EL (cell line): ENCODE measurements at regions not wholly inside any gene's neighbourhood (a gene's known extent, or its start where the extent isn't known, plus 50 kb on each side); places are given as distances from the start of the nearest gene placed in this dataset.
A peak's percentile ranks its signal among the peaks of the same experiment; 100 is the strongest.
"Not testable (repeated sequence)": the region's sequence is repeated elsewhere in the genome, so short reads cannot be mapped to it uniquely, and the experiment has no call there.

Experiments used
- DNase-seq: peaks from one replicate; pipeline ENCODE4 v3.0.0-alpha.2; 2016

DNA sequence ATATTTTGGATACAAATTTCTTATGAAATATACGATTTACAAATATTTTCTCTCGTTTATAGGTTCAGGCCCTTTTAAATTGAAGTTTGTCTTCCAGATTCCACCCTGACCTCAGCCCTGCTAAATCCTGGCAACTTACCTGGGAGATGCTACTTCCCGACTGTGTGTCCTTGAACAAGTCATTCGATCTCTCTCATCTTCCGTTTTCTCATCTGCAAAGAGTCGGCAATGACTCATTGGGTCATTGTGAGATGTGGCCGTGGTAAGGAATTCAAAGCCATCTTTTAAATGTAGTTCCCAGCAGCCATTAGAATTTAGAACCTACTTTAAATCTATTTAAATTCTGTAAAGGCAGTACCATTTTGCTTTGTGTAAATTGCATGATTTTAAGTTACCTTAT, 72.5 kb downstream of the LHX2 start:
- DNase-seq = peak; percentile 11

DNA sequence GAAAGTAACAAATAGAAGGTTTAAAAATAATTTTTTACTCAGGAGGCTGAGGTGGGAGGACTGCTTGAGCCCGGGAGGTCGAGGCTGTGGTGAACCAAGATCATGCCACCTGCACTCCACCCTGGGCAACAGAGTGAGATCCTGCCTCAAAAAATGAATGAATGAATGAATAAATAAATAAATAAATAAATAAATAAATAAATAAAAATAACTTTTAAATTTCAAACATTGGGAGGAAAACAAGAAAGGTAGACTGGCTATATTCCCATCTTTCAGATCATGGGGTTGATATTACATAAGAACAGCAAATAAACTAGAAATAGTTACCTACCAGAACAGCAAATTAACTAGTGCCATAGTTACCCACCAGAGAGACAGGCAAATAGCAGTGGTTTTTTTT, 75.7 kb downstream of the LHX2 start:
- DNase-seq = no peak

DNA sequence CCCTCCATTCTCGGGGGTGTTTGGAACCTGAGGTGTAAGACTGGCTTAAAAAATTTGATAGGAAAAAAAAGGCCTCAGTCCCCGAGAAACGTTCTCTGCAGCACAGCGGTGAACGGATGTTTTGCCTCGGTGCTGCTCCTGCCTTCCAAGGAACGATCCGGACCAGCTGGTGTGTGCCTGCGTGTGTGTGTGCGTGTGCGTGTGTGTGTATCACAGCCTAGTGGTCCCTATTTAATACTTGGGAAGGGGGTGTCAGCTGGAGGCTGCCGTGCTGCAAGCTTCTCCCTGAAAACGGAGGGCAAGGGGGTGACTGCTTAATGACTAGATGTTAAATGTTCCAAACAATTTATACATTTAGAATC, 76.9 kb downstream of the LHX2 start:
- no peak for DNase-seq

DNA sequence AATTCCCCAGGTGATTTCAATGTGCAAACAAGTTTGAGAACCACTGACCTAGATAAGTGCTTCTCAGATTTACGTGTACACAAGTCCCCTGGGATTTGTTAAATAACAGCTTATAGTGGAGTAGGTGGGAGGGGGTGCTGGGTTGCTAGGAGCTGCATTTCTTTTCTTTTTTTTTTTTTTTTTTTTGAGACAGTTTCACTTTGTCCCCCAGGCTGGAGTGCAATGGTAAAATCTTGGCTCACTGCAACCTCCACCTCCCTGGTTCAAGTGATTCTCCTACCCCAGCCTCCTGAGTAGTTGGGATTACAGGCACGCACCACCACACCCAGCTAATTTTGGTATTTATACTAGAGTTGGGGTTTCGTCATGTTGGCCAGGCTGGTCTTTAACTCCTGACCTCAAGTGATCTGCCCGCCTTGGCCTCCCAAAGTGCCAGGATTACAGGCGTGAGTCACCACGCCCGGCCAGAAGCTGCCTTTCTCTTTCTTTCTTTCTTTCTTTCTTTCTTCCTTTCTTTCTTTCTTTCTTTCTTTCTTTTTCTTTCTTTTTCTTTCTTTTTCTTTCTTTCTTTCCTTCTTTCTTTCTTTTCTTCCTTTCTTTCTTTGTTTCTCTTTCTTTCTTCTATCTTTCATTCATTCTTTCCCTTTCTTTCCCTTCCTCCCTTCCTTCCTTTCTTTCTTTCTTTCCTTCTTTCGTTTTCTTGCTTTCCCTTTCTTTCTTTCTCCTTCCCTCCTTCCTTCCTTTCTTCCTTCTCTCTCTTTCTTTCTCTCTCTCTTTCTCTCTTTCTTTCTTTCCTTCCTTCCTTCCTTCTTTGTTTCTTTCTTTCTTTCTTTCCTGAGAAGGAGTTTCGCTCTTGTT, 78.3 kb downstream of the LHX2 start:
- DNase-seq = not testable (repeated sequence)

DNA sequence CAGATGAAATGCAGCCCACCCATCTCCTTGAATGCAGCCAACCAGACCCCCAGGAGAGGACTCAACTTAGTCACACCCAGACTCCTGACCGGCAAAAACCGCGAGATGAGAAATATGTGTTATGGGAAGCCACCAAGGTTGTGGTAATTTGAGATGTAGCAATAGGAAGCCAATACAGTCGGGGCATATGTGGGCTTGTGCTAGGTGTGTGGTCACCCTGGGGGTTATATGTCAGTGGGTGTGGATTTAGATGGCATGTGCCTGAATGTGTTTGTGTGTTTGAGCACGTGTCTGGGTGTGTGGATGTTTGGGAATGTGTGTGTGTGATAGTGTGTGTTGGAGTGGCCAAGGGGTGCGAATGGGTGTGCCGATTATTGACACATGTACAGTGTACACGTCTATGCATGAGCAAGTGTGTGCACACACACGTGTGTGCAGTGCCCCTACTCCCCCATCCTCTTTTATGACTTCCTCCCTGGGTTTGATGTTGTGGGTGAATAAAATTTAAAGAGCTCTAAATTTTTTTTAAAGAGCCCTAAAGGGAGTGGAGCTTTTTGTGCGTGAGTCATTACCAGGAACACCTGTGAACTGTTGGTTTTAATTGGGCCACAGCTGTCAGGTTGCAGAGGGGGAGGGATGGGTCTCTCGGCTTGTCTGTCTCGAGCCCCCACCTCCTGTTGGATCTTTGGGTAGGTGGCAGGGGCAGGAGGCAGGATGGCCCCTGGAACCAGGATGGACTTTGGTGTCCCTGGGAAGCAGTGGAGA, 86.8 kb downstream of the LHX2 start:
- DNase-seq = no peak

DNA sequence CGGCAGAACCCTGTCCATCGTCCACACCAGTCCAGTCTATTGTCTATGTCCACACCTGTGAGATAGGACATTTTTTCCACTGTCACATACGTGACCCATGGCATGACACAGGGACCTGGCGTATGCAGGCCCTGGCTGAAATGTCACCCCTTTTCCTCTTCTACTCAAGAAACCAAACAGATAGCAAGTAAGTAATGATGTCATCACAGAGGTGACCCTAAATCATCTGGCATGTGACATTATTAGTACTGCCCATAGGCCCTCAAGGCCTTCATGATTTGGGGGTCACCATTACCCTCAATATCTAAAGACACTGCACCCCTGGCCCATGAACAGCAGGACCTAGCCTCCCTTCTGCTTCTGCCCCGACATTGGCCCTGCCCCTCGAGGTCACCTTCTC, 88.3 kb downstream of the LHX2 start:
- DNase-seq = no peak

DNA sequence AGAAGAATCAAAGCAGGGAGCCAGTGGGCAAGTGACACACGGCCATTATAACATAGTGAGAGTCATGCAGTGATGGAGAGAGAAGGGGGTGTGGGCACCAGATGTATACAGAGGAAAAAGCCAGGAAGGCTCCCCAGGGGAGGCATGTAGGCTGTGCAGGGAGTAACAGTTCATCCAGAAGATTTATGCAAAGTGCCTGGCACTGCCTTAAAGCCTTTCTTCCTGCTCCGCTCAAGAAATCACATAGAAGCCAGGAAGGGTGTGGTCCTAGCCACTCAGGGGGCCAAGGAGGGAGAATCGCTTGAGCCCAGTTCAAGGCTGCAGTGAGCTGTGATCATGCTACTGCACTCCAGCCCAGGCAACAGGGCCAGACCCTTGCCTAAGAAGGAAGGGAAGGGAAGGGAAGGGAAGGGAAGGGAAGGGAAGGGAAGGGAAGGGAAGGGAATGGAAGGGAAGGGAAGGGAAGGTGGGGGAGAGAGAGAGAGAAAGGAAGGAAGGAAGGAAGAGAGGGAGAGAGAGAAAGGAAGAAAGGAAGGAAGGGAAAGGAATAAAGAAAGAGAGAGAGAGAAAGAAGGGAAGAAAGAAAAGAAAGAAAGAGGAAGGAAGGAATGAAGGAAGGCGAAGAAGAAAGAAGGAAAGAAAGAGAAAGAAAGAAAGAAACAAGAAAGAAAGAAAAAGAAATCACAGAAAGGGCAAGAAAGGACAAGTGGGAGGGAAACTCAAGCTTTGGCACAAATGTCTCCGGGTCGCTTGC, 89.8 kb downstream of the LHX2 start:
- DNase-seq = no peak

DNA sequence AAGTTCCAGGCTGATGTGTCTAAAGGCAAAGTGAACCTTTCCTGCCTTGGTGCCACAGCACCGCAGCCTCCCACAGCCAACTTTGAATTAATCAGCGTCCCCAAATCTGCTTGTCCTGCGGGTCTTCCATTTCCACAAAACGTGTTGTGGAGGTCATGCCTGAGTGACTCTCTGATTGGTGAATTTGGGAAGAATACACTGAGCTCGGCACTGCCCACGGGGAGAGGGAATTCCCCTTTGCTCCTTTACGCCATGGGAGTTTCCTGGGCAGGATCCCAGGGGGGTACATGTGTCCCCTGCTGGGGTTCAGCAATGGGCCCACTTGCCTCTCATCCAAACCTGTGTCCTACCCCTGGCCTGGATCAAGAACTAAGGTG, 90.4 kb downstream of the LHX2 start:
- no peak for DNase-seq

DNA sequence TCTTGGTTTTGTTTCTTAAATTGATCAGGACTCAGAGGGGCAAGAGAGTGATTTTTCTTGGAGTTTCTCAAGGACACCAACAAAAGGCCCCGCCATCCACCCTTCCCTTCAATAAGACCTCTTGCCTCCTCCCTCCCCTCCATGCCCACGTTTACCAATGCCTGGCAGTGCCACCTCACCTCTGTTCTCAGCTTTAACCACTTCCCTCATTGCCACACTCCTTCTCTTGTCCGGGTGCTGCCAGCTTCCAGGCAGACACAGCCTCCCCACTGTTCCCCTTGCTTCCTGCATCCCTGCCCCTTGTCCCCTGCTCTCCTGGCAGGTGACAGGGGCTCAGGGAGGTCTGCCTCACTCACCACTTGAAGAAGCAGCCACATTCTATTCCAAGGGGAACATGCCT, 90.8 kb downstream of the LHX2 start:
- no peak for DNase-seq

DNA sequence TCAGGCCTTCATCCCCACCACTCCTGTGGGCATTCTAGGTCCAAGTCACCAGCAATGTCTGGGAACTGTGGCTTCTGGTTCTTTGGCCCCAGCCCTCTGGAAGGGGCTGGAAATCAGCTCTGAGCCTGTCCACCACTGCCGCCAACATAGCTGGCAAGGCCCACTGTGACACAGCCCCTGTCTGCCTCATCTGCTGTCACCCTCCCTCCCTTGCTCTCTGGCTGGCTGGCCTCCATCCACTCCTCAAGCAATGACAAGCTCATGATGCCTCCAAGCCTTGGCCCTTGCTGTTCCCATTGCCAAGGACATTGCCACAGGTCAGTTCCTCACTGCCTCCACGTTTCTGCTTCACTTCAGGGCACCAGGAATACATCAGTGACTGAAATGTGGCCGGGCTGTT, 93.7 kb downstream of the LHX2 start:
- no peak for DNase-seq

DNA sequence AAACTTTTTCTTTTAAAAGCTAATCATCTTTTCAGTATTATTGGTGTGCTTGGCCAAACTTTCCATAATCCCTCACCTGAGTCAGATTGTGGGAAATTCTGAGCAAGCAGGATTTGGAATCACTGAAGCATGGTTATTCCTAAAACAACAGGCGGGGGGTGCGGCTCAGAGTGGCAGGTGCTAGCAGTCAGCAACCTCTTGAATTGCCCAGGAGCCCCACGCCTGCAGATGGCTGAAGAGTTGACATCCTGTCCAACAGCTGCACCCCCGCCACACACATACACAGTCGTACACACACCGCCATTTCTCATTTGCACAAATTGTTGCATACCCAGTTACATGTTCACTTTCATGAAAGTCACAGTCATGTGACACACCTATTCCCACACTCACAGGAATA, 96.6 kb downstream of the LHX2 start:
- DNase-seq = no peak

DNA sequence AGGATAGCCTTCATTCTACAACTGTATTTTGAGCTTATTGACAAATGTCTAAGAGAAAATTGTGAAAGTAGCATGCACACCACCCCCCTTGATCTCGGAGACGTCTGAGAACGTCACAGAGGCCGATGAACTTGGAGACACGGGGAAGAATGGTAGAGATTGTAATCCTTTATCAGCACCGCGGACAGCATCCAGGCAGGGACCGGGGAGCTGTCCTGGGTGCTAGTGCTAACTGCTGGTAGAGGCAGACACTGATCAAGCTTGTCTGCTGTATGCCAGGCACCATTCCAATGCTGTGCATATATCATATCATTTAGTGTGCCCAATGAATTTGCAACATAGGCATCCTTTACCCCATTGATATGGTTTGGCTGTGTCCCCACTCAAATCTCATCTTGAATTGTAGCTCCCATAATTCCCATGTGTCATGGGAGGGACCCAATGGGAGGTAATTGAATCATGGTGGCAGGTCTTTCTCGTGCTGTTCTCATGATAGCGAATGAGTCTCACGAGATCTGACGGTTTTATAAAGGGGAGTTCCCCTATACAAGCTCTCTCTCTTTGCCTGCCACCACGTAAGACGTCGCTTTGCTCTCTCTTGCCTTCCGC, 98.8 kb downstream of the LHX2 start:
- peak; percentile 56 for DNase-seq

DNA sequence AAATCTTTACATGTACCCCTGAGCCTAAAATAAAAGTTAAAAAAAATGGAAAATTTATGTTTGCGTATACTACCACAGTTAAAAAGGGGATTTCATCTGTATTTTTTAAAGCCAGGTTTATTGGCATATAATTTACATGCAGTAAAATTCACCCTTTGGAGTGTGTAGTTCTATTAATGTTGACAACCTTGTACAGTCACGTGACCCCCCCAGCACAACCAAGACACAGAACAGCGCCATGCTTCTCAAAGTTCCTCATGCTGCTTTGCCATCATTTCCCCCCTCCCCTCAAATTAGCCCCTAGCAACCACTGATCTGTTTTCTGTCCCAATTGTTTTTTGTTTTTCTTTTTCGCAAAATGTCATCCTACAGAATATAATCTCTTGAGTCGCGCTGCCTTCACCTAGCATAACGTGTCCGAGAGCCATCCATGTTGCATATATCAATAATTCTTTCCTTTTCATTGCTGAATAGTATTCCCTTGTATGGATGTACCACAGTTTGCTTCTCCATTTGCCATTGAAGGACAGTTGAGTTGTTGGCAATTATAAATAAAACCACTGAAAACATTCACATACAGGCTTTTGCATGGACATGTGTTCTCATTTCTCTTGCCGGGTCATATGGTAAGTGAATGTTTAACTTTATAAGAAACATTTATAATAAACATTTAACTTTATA, 105.3 kb downstream of the LHX2 start:
- no peak for DNase-seq

DNA sequence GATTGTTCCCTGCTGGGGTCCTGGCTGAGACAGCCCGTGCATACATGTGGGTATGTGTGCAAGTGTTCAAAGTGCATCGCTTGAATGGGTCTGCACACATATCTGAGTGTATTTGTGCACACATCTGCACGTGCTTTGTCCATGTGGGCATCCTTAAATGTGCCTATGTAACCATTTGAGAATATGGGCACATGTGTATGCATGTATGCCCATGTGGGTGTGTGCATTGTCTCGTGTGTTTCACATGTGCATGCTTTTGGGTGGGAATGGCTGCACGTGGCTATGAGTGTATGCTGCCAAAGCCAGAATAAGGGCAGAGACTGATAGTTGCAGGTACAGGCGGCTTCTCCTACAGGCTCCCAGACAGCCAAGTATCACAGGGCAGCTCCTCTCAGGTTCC, 107.3 kb downstream of the LHX2 start:
- DNase-seq = no peak

DNA sequence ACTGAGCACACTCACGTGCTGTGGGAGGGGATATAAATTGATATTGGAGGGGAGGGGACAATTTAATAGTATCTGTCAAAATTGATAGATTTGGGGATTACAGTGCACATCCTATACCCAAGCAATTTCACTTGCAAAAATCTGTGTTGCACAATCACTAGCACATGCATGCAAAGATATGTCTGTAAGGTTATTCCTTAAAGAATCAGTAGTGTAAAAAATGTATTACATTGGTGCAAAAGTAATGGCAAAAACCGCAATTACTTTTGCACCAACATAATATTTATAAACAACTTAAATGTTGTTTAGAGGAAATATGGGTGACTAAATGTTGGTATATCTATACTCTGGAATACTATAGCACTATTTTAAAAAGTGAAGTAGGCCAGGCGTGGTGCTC, 108.7 kb downstream of the LHX2 start:
- DNase-seq = no peak

DNA sequence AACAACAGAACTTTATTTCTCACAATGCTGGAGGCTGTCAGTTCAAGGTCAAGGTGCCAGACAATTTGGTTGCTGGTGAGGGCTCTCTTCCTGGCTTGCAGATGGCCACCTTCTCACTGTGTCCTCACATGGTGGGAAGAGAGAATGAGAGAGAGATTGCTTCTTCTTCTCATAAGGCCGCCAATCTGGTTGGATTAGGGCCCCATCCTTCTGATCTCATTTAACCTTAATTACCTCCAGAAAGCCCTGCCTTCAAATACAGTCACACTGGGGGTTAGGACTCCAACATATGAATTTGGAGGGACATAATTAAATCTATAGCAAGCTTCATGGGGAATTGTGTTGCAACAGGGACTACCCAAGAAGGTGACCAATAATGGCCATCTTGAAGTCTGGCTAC, 110.2 kb downstream of the LHX2 start:
- DNase-seq = no peak

DNA sequence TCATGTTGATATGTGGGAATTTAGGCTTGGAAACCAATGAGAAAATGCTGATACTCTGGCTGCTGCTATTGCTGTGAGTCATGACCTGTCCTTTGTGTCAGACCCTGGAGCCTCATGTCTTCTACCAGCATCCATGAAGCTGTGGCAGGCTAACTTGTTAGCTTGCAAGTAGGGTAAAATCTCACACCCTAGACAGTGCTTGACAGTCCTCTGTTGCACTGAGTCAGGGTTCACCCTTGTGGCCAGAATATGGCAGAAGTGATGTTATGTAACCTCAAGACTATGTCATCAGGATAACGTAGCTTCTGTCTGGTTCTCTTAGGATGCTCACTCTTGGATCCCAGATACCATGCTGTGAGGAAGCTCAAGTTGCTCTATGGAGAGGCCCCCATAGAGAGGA, 110.8 kb downstream of the LHX2 start:
- DNase-seq = peak; percentile 23

DNA sequence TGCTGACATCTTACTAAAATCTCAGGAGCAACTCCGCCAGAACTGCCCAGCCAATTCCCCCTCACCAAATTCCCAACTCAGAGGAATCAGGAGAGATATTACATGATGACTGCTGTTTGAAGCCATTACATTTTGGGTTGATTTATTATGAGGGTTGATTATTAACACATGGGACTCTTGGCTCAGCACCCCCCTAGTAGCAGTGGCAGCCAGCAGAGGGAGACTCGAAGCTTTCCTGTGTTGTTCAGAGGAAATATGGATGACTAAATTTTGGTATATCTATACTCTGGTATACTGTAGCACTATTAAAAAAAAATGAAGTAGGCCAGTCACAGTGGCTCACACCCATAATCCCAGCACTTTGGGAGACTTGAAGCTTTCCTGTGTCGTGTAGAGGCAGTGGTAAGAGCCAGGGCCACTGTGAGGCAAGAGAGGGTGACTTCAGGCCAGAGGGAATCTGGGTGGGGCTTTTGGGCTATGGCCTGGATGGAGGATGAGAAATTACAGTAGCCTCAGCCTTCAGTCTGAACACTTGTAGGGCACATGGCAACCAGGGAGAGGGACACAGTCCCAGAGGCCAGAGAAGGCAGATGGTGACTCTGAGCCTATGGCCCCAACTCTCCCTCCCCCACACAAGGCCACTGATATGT, 111.4 kb downstream of the LHX2 start:
- DNase-seq = peak; percentile 49

DNA sequence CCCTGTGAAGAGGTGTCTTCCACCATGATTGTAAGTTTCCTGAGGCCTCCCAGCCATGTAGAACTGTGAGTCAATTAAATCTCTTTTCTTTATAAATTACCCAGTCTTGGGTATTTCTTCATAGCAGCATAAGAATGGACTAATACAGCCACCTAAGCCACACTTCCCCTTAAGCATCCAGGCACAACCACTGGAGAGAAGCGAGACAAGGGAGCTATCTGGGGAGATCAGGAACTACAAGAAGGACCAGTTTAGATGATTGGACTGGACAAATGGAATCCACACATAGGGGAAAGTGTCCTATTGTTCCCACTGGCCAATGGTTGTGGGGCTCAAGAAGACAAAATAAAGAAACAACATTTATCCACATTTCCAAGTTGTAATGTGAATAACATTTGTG, 112.1 kb downstream of the LHX2 start:
- DNase-seq = not testable (repeated sequence)

DNA sequence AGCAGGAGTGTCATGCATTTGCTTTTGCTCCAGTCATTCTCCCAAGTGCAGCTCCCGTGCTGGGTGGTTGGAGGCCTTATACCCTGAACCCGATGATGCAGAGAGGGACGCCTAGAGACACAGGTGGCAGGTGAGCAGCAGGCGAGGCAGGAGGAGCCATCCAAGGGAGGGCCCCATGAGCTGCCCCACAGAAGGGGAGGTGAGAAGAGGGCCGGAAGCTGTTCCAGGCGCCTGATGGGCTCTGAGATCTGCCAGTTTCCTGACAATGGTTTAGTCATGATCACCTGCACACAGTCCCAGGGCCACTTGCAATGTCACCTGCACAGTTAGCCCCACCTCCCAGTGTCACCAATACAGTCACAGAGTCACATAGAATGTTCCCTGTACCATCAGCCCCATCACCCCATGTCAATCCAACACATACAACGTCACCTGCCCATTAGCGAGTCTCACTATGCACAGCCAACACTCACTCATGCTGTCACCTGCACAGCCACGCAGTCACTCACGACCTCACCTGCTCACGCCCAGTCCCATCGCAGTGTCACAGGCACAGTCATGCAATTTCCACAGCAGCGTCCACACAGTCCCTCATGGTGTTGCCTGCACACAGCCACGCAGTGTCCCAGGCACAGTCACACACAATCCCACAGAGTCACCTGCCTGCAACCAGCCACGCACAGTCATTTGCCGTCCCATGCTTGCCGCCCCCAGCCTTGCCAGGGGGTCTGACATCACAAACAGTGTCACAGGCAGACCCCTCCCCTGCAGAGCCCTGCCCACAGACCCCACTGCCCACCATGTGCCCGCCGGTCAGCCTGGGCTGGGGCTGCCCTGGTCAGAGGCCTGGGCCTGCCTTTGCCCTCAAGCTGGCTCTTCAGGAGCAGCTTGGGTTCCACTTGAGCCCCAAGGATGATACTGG, 113.4 kb downstream of the LHX2 start:
- no peak for DNase-seq

DNA sequence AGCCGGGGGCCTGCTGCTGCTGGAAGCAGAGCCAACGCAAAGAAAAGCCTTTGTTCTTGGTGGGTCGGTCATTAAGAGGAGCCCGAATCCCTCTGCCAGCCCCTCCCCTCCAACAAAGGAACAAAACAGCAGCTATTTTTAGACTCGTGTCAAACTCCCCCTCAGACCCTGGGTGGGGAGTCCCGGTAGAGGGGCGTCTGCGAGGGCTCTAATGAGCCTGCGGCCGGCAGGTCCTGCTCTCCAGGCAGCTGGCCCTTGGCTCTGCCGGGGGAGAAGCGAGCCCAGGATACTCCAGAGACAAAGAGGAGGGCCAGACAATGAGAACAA, 114.0 kb downstream of the LHX2 start:
- no peak for DNase-seq
